Thymus (tissue), 11 donors: ENCODE measurements at regions not wholly inside any gene's neighbourhood (a gene's known extent, or its start where the extent isn't known, plus 50 kb on each side); places are given as distances from the start of the nearest gene placed in this dataset.
"Not testable (repeated sequence)": the region's sequence is repeated elsewhere in the genome, so short reads cannot be mapped to it uniquely, and the experiment has no call there.

ENCODE experiments used
- DNase-seq, 9 donors: peaks; one replicate each; pipeline ENCODE4 v3.0.0-alpha.2; 2013; ENCODE audit warnings: low spot score in 9 of 9, low read depth in 6 of 9, missing footprints in 1 of 9
- H3K27ac ChIP-seq, 2 donors: one replicate each; pipeline ENCODE4 v1.5.1; 2013; ENCODE audit warnings: control low read depth in 1 of 2, low read depth in 1 of 2, low read length in 1 of 2, mild to moderate bottlenecking in 1 of 2, moderate library complexity in 1 of 2
- H3K27me3 ChIP-seq, 2 donors: one replicate each; pipeline ENCODE4 v1.5.1; 2013; ENCODE audit warnings: low read length in 1 of 2; ENCODE audit not compliant: control insufficient read depth in 2 of 2, insufficient read depth in 1 of 2
- H3K36me3 ChIP-seq, 2 donors: one replicate each; pipeline ENCODE4 v1.5.1; 2013; ENCODE audit warnings: low read length in 1 of 2, mild to moderate bottlenecking in 1 of 2, moderate library complexity in 1 of 2; ENCODE audit not compliant: control insufficient read depth in 2 of 2, insufficient read depth in 2 of 2
- H3K4me1 ChIP-seq, 2 donors: one replicate each; pipeline ENCODE4 v1.5.1; 2013; ENCODE audit warnings: low read length in 2 of 2; ENCODE audit not compliant: control insufficient read depth in 2 of 2, insufficient read depth in 2 of 2
- H3K4me3 ChIP-seq, 2 donors: one replicate each; pipeline ENCODE4 v1.5.1; 2013; ENCODE audit warnings: low read length in 2 of 2, control low read depth in 1 of 2, mild to moderate bottlenecking in 1 of 2
- H3K9me3 ChIP-seq, 2 donors: one replicate each; pipeline ENCODE4 v1.5.1; 2013; ENCODE audit warnings: low read length in 1 of 2, mild to moderate bottlenecking in 1 of 2; ENCODE audit not compliant: control insufficient read depth in 2 of 2, insufficient read depth in 1 of 2
- WGBS: extraction: QIAGEN DNeasy Blood & Tissue Kit; methylation state at CpG from one replicate; pipeline ENCODE4 v1.1.7; 2013; 5-methylcytosine and 5-hydroxymethylcytosine counted together
- donor health status: healthy.

DNA sequence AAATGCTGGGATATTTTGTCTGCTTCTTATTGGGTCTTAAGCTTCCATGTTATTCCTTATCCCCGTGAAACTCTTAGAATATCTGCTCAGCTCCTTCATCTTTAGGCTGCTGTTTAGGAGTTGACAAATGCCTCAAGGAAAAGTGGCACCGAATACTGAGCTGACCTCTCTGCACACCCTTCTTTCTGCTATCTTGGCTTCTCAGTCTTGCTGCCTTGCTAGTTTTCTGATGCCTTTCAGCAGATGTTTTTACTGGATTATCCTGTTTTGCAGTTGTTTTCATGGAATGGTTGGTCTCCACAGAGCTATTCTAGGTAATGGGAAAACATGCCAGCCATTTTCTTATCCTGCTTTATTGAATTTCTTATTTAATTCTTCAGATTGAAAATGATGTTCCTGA lies 86.3 kb downstream of the GYPE start:
- no peak for DNase-seq
- Histone ChIP-seq H3K4me1 (no peaks in the 10 kb centered on the region), H3K9me3 (no peaks in the 10 kb centered on the region), H3K36me3 (no peaks in the 10 kb centered on the region), H3K27ac (no peak overlapping the region), H3K27me3 (no peaks in the 10 kb centered on the region), H3K4me3 (no peak overlapping the region)
- WGBS: 96% methylated on average over 2 of the region's 2 CpGs

- not testable (repeated sequence) for H3K9me3 ChIP-seq, H3K27ac ChIP-seq, H3K36me3 ChIP-seq, H3K4me1 ChIP-seq, H3K27me3 ChIP-seq, H3K4me3 ChIP-seq
- WGBS: 37% methylated on average over 1 of the region's 1 CpG
- peak in 1 of 9 donors; percentile 17 for DNase-seq
Observed at GRCh38 chr4:143817866-143818265, 87.5 kb downstream of the GYPE start.

- H3K27ac ChIP-seq, H3K4me1 ChIP-seq, H3K4me3 ChIP-seq, H3K36me3 ChIP-seq, DNase-seq, H3K9me3 ChIP-seq, H3K27me3 ChIP-seq: not testable (repeated sequence)
Observed at GRCh38 chr4:143815375-143815774, 90.0 kb downstream of the GYPE start.

DNA sequence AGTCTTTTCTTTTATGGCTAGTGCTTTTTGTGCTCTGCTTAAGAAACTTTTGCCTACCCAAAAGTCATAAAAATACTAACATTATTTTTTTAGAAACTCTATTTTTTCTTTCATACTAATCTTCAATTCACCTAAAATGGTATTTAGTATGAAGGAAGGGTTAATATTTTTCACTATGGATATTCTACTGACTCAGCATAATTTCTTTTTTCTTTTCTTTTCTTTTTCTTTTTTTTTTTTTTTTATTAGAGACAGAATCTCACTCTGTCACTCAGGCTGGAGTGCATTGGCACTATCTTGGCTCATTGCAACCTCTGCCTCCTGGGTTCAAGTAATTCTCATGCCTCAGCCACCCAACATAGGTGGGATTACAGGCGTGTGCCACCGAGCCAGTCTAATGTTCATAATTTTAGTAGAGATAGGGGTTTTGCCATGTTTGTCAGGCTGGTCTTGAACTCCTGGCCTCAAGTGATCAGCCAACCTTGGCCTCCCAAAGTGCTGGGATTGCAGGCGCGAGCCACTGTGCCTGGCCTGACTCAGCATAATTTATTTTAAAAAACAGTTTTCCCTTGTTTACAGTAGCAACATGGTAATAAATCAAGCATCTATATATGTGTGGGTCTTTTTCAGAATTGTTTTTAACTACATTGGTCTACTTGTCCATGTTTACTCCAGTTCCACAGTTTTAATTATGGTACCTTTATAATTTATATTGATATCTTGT lies 91.8 kb downstream of the GYPE start:
- not testable (repeated sequence) for H3K9me3 ChIP-seq, DNase-seq, H3K4me1 ChIP-seq, H3K27me3 ChIP-seq, H3K27ac ChIP-seq, H3K36me3 ChIP-seq, H3K4me3 ChIP-seq
- 98% methylated on average over 4 of the region's 4 CpGs for WGBS

- H3K9me3 ChIP-seq, DNase-seq, H3K27ac ChIP-seq, H3K4me1 ChIP-seq, H3K36me3 ChIP-seq, H3K27me3 ChIP-seq, H3K4me3 ChIP-seq: not testable (repeated sequence)
- 57% methylated on average over 1 of the region's 1 CpG for WGBS
Observed at GRCh38 chr4:143791693-143792092, 91.2 kb upstream of the FREM3 start.

GRCh38 chr4:143790425-143790824 lies 90.0 kb upstream of the FREM3 start:
- H3K27me3 ChIP-seq, H3K9me3 ChIP-seq, H3K36me3 ChIP-seq, H3K4me3 ChIP-seq, DNase-seq, H3K27ac ChIP-seq, H3K4me1 ChIP-seq: not testable (repeated sequence)
- 89% methylated on average over 3 of the region's 3 CpGs for WGBS

DNA sequence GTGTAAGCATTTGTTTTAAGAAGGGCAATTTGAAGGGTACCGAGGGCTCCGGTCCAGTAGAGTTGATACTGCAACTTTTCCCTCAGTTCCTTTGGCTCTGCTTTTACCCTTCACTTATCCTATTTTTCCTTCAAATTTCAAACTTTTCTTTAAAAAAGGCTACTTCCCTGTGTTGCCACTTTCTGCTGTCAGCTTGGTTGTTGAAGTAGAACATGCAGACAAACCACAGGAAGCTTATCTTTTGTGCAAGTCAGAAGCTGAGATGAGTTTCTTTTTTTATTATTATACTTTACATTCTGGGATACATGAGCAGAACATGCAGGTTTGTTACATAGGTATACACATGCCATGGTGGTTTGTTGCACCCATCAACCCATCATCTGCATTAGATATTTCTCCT lies 89.1 kb upstream of the FREM3 start:
- not testable (repeated sequence) for H3K36me3 ChIP-seq, H3K27me3 ChIP-seq, H3K27ac ChIP-seq, DNase-seq, H3K4me3 ChIP-seq, H3K9me3 ChIP-seq, H3K4me1 ChIP-seq
- 68% methylated on average over 2 of the region's 2 CpGs for WGBS

GRCh38 chr4:143784567-143784966 lies 84.1 kb upstream of the FREM3 start:
- 90% methylated on average over 2 of the region's 2 CpGs for WGBS
- Histone ChIP-seq H3K27me3 (no peaks in the 10 kb centered on the region), H3K9me3 (peaks cover 0 to 5% of the 10 kb centered on the region in 2 donors), H3K27ac (no peak overlapping the region), H3K4me1 (peaks cover 0 to 2% of the 10 kb centered on the region in 2 donors), H3K4me3 (no peak overlapping the region), H3K36me3 (no peaks in the 10 kb centered on the region)
- no peak for DNase-seq

GRCh38 chr4:143782521-143782920 lies 82.0 kb upstream of the FREM3 start:
- WGBS: 92% methylated on average over 1 of the region's 1 CpG
- DNase-seq: no peak
- no peaks in the 10 kb centered on the region for H3K27me3 ChIP-seq
- no peaks in the 10 kb centered on the region for H3K36me3 ChIP-seq
- H3K27ac ChIP-seq: no peak overlapping the region
- H3K4me1 ChIP-seq: no peaks in the 10 kb centered on the region
- H3K4me3 ChIP-seq: no peak overlapping the region
- H3K9me3 ChIP-seq: peaks cover 0 to 5% of the 10 kb centered on the region in 2 donors
